A673 (cell line): ENCODE measurements at regions not wholly inside any gene's neighbourhood (a gene's known extent, or its start where the extent isn't known, plus 50 kb on each side); places are given as distances from the start of the nearest gene placed in this dataset.

Experiments
- CTCF ChIP-seq: fragments of 300-800, 200-600 bp; sonication (generic); conservative IDR thresholded peaks from 2 replicates; pipeline ENCODE4 v1.5.1; 2017; ENCODE audit warnings: low read depth, mild to moderate bottlenecking, antibody characterized with exemption, low read length, moderate library complexity, mixed read lengths
- EZH2 ChIP-seq: fragments of 200-600 bp; sonication (generic); IDR thresholded peaks from 2 replicates; pipeline ENCODE4 v1.6.1; 2017; ENCODE audit warnings: borderline replicate concordance, low read depth, mild to moderate bottlenecking, mixed read lengths, antibody characterized with exemption, low read length; ENCODE audit not compliant: poor library complexity, severe bottlenecking

DNA sequence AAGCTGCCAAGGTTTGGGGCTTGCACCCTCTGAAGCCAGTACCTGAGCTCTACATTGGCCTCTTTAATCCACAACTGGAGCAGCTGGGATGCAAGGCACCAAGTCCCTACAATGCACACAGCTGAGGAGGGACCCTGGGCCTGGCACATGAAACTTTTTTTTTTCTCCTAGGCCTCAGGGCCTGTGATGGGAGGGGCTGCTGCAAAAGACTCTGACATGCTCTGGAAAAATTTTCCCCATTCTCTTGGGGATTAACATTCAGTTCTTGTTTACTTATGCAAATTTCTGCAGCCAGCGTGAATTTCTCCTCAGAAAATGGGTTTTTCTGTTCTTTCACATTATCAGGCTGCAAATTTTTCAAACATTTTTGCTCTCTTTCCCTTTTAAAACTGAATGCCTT, 1072.2 kb downstream of the BRINP3 start:
- no peak for TF ChIP-seq CTCF
- TF ChIP-seq EZH2: no peak
